ENCODE measurements at regions not wholly inside any gene's neighbourhood (a gene's known extent, or its start where the extent isn't known, plus 50 kb on each side); places are given as distances from the start of the nearest gene placed in this dataset.

DNA sequence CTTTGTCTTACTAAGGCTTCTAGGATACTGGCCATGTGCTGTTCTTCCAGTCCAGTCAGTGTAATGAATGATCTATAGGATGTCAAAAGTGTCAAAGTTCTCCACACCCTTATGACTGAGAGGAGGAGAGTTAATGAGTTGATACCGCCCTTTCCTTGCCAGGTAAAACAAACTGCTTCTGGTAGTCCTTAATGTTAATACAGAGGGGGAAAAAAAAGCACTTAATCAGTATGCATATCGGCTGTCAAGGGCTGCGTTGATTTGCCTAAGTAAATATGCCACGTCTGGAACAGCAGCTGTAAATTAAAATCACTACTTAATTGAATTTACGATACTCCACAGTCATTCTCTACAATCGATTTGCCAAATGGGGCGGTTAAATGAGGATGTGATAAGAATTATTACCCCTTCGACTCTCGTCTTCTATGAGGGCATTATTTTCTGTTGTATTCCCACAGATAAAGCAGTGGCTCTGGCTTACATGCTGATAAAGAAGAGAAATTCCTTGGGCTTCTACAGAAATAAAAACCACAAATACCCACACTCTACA, 416.0 kb downstream of the KCNH5 start:
- Histone ChIP-seq H3K27me3 (ENCODE audit: control insufficient read depth in 1 of 2, insufficient read depth in 2 of 2, low read length in 2 of 2) (no peaks in the 10 kb centered on the region), H3K4me3 (ENCODE audit: low read depth in 1 of 2, low read length in 2 of 2) (no peak overlapping the region), H3K27ac (ENCODE audit: low read depth, low read length) (no peak overlapping the region), H3K4me1 (ENCODE audit: control insufficient read depth in 1 of 2, insufficient read depth in 2 of 2, low read length in 2 of 2) (no peaks in the 10 kb centered on the region), H3K9ac (ENCODE audit: low read depth in 1 of 2, low read length in 2 of 2) (no peak overlapping the region), H3K9me3 (ENCODE audit: control insufficient read depth in 1 of 2, low read length in 2 of 2) (no peaks in the 10 kb centered on the region), H3K36me3 (ENCODE audit: control insufficient read depth in 1 of 2, insufficient read depth in 2 of 2, low read length in 2 of 2) (no peaks in the 10 kb centered on the region)

DNA sequence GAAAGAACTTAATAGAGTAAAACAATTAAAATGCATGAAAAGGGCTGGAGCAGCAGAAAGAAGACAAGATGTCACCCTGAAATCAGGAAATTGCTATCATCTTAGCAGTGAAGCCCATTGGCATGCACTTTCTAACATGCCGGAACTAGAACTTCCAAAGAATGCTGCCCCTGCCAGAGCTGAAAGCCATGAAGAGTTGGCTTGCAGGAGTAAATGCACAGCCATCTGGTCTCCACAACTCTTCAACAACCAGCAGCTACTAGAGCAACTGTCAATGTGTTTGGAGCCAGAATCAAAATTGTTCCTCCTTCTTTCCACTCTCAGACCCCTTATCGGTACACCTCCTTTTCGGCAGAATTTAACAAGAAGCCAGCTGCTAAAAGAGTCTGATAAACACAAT, 414.1 kb downstream of the KCNH5 start:
- Histone ChIP-seq H3K9me3 (ENCODE audit: control insufficient read depth in 1 of 2, low read length in 2 of 2) (no peaks in the 10 kb centered on the region), H3K27me3 (ENCODE audit: control insufficient read depth in 1 of 2, insufficient read depth in 2 of 2, low read length in 2 of 2) (no peaks in the 10 kb centered on the region), H3K9ac (ENCODE audit: low read depth in 1 of 2, low read length in 2 of 2) (no peak overlapping the region), H3K27ac (ENCODE audit: low read depth, low read length) (no peak overlapping the region), H3K4me3 (ENCODE audit: low read depth in 1 of 2, low read length in 2 of 2) (no peak overlapping the region), H3K4me1 (ENCODE audit: control insufficient read depth in 1 of 2, insufficient read depth in 2 of 2, low read length in 2 of 2) (no peaks in the 10 kb centered on the region), H3K36me3 (ENCODE audit: control insufficient read depth in 1 of 2, insufficient read depth in 2 of 2, low read length in 2 of 2) (no peaks in the 10 kb centered on the region)

DNA sequence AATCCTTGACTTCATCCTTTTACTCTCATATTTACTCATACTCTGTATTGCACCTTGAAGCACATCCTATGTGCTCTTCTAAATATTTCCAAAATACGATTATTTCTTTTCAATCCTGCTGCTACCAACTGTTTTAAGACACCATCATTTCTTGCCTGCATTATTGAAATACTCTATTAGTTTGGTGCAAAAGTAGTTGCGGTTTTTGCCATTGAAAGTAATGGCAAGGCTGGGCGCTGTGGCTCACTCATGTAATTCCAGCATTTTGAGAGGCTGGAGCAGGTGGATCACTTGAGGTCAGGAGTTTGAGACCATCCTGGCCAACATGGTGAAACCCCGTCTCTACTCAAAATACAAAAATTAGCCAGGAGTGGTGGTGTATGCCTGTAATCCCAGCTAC, 412.5 kb downstream of the KCNH5 start:
- Histone ChIP-seq H3K27ac (ENCODE audit: low read depth, low read length) (no peak overlapping the region), H3K4me1 (ENCODE audit: control insufficient read depth in 1 of 2, insufficient read depth in 2 of 2, low read length in 2 of 2) (no peaks in the 10 kb centered on the region), H3K36me3 (ENCODE audit: control insufficient read depth in 1 of 2, insufficient read depth in 2 of 2, low read length in 2 of 2) (no peaks in the 10 kb centered on the region), H3K4me3 (ENCODE audit: low read depth in 1 of 2, low read length in 2 of 2) (no peak overlapping the region), H3K9ac (ENCODE audit: low read depth in 1 of 2, low read length in 2 of 2) (no peak overlapping the region), H3K27me3 (ENCODE audit: control insufficient read depth in 1 of 2, insufficient read depth in 2 of 2, low read length in 2 of 2) (no peaks in the 10 kb centered on the region), H3K9me3 (ENCODE audit: control insufficient read depth in 1 of 2, low read length in 2 of 2) (no peaks in the 10 kb centered on the region)

DNA sequence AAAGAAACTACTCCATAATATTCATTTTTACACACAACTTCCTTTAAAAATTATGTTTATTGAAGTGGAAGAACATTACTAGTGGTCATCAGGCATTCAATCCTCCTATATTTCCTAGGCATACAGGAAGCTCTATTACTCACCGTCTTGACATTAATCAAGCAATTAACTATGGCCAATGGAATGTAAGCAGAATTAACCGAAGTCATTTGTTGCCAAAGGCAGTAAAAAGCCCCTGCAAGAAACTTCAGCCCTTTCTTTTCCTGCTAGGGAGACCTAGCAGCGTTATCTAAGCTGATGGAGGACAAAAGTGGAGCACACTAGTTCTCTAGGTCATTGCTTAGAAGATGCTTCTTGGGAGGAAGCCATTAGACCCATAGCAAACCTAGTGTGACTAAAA, 399.6 kb downstream of the KCNH5 start:
- H3K4me3 ChIP-seq (ENCODE audit: low read depth in 1 of 2, low read length in 2 of 2) = no peak overlapping the region
- H3K27ac ChIP-seq (ENCODE audit: low read depth, low read length) = no peak overlapping the region
- no peaks in the 10 kb centered on the region for H3K9me3 ChIP-seq (ENCODE audit: control insufficient read depth in 1 of 2, low read length in 2 of 2)
- no peaks in the 10 kb centered on the region for H3K36me3 ChIP-seq (ENCODE audit: control insufficient read depth in 1 of 2, insufficient read depth in 2 of 2, low read length in 2 of 2)
- no peaks in the 10 kb centered on the region for H3K27me3 ChIP-seq (ENCODE audit: control insufficient read depth in 1 of 2, insufficient read depth in 2 of 2, low read length in 2 of 2)
- H3K4me1 ChIP-seq (ENCODE audit: control insufficient read depth in 1 of 2, insufficient read depth in 2 of 2, low read length in 2 of 2) = no peaks in the 10 kb centered on the region
- no peak overlapping the region for H3K9ac ChIP-seq (ENCODE audit: low read depth in 1 of 2, low read length in 2 of 2)
